Prostate gland (tissue), 2 donors: ENCODE measurements at regions not wholly inside any gene's neighbourhood (a gene's known extent, or its start where the extent isn't known, plus 50 kb on each side); places are given as distances from the start of the nearest gene placed in this dataset.

ENCODE experiments used
- CTCF ChIP-seq, 4 experiments: fragments of 200-600 bp in 2 of 4; fragments of 450-650 bp in 2 of 4; sonication (generic) in 2 of 4; IDR thresholded peaks; 1 replicate in 3 of 4; 2 replicates in 1 of 4; pipeline ENCODE4 v1.5.1; 2016 to 2019; ENCODE audit warnings: antibody characterized with exemption in 4 of 4, mild to moderate bottlenecking in 2 of 4, moderate library complexity in 2 of 4
- POLR2A ChIP-seq: fragments of 450-650 bp; IDR thresholded peaks from one replicate; pipeline ENCODE4 v1.6.1; 2016; ENCODE audit warnings: antibody characterized with exemption, mild to moderate bottlenecking
- POLR2AphosphoS5 ChIP-seq: sonication (generic); formaldehyde crosslinking; IDR thresholded peaks from one replicate; pipeline ENCODE4 v1.6.1; 2017; ENCODE audit warnings: antibody characterized with exemption

GRCh38 chr18:60663060-60663989, 290.8 kb upstream of the MC4R start:
- TF ChIP-seq CTCF (IDR thresholded peaks at IDR 0.05) (no peak), POLR2A (no peak), POLR2AphosphoS5 (no peak)
